Panc1 (cell line): ENCODE measurements at regions not wholly inside any gene's neighbourhood (a gene's known extent, or its start where the extent isn't known, plus 50 kb on each side); places are given as distances from the start of the nearest gene placed in this dataset.

Experiments used
- CTCF ChIP-seq: fragments of 450-650 bp; IDR thresholded peaks from 2 replicates; pipeline ENCODE4 v1.5.1; 2017; ENCODE audit warnings: mild to moderate bottlenecking
- POLR2AphosphoS5 ChIP-seq: IDR thresholded peaks from 2 replicates; pipeline ENCODE4 v1.6.1; 2012; ENCODE audit warnings: mild to moderate bottlenecking, low read depth, low read length, moderate library complexity
- TCF7L2 ChIP-seq: IDR thresholded peaks from 2 replicates; pipeline ENCODE4 v1.6.1; 2011; ENCODE audit warnings: mild to moderate bottlenecking, low read depth, low read length, inconsistent platforms

GRCh38 chr12:78330131-78330530, 499.4 kb downstream of the NAV3 start:
- TF ChIP-seq CTCF = no peak
- no peak for TF ChIP-seq POLR2AphosphoS5
- TF ChIP-seq TCF7L2 = no peak
